ENCODE measurements at regions not wholly inside any gene's neighbourhood (a gene's known extent, or its start where the extent isn't known, plus 50 kb on each side); places are given as distances from the start of the nearest gene placed in this dataset.
A peak's percentile ranks its signal among the peaks of the same experiment; 100 is the strongest.

DNA sequence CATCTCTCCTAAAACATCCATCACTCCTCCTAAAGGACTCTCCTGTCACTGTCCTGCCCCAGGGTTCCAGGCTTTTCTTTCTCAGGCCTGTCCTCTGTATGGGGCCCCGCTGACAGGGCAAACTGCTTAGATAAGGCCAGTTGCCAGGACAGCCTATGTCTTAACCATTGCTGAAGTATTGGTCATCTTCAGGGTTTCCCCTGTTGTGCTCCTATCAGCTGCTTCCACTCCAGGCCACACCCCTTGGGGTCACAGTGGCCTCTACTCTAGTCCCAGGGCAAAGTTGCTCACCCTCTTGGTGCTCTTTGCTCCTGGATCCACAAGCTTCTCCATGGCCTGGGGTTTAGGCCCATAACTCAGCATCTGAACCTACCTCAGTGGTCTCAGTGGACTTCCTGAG lies 138.0 kb upstream of the PJA1 start:
- no peak for DNase-seq

DNA sequence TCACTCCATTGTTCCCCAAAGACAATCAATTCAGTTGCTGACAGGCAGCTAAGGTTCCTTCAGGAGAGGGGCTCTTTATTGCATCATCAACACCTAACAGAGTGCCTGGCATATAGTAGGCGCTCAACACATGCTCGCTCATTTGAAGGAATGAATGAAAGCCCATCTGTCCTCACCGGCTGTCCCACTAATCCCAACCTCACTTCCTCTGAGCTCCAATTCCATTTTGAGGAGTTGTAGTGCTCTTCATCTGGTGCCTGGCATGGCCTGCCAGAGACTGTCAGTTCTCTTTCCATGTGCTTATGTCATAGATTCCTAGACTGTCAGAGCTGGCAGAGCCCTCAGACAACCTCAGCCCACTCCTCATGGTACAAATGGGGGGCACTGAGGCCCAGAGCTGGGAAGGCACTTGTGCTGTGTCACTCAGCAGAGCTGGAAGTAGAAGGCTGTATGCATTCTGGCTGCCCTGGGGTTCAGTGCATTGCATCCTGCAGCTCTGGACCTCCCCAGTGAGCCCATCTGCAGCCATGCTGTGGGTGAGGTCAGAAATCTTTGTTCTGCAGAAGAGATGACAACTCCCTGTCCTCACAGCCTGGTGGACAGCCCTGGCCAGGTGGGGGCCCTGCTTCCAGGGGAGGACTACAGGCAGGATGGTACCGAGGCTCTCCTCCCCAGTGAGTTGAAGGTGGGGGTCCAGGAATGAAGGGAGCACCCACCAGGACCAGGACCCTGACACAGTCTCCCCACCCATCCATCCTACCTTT lies 134.9 kb upstream of the PJA1 start:
- DNase-seq, result no peak

DNA sequence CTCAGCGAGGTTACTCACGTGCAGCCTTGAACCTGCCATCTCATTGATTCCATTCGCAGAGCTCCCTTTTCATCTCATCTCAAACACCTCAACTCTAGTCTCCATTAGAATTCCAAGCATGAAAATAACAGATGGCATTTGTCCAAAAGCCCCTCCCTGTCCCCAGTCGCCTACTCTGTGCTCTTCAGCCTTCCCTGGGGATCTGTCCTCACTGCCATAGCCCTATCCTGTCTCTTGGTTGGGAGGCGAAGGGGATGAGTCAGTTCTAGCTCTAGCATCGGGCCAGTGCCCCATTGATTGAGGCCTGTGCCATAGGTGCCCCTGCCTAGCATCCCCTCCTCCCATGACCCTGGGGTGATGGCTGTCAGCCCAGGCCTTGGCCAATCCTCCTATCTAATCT lies 134.0 kb upstream of the PJA1 start:
- DNase-seq, result no peak

GRCh38 chrX:69298466-69299140 lies 133.3 kb upstream of the PJA1 start:
- no peak for DNase-seq

- no peak for DNase-seq
Measured at GRCh38 chrX:69297506-69297905, 132.3 kb upstream of the PJA1 start.

GRCh38 chrX:69293776-69294601 lies 128.7 kb upstream of the PJA1 start:
- no peak for DNase-seq

DNA sequence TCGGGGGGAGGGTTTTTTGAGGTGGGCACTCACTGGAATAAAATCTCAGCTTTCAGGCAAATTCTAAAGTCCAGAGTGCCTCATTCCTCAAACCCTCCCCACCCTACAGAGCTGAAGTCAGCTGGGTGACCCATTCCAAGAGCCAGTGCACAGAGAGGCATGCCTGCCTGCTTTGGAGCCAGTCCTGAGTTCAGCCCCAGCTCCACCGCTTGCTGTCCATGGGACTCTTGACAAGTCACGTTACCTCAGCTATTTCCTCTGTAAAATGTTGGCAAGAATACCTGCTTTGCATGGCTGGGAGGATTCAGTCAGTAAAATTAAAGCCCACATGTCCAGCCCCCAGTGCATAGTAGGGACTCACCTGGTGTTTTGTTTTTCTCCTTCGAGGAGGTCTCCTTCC lies 125.9 kb upstream of the PJA1 start:
- DNase-seq, result no peak

DNA sequence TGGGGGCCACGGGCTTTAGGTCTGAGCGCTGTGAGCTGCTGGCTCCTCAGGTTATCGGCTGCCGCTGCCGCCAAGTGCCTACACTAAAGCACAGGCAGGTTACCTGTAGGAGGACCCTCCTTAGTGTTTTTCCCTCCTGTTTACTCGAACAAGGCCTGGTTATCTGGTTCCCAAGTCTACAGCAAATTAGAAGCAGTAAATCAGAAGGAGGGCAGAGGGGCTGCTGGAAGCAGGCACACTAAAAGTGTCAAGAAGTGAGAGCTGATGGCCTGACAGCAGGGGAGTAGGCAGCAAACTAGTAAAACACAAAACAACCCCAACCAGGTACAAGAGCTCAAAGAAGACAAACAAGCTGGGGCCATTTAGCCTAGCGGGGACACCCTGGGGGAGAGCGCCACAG lies 125.0 kb upstream of the PJA1 start:
- no peak for DNase-seq

DNA sequence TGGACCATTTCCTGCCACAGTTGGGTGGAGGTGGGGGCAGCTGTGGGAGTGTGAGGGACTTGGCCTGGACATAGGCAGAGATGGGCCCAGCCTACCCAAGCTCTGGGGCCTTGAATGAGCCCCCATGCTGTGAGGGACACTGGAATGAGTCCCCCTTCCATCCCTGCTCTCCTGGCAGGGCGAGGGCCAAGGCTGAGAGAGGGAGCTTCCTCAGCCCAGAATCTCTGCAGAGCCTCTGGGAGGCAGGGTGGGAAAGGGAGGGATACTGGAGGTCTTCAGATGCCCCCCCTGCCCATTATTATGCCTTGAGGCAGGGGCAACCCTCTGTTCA lies 124.5 kb upstream of the PJA1 start:
- DNase-seq, result no peak

GRCh38 chrX:69289046-69289792 lies 124.0 kb upstream of the PJA1 start:
- no peak for DNase-seq

GRCh38 chrX:69287095-69287494 lies 121.8 kb upstream of the PJA1 start:
- DNase-seq, result no peak

DNA sequence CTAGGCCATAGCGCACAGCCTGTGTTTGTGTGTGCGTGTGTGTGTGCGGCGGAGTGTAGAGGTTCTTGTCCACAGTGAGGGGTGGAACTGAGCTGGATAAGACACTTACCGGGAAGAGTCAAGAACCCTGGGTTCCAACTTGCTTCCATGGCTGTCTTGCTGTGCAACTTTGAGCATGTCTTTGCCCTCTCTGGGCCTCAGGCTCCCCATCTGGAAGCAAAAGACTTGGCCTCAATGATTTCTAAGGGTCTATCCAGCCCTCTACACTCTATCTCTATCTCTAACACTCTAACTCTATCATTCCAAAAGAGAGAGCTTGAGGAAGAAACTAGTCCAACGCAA lies 121.3 kb upstream of the PJA1 start:
- DNase-seq, result no peak

- DNase-seq, result peak; percentile 6 to 32 (median 28)
Measured at GRCh38 chrX:69285881-69286564, 120.8 kb upstream of the PJA1 start.

DNA sequence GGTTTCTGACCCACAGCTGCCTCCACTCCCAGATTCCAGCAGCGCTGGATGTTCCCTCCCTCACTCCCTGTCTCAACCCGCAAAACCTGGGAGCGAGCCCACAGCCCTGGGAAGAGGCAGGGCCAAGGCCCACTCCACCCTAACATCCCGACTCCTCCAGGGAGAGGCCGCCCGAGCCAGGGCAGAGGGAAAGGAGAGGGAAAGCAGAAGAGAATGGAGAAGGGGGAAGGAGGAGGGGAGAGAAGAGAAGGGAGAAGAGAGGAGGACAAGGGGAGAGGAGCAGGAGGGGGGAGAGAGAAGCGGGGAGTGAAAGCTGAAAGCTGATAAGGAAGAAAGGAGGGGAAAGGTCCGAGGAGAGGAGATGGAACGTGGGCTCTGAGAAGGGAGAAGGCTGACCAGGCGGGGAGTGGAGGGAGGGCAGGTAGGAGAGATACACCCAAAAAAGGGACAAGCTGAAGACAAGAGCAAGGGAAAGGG lies 120.2 kb upstream of the PJA1 start:
- DNase-seq, result no peak

GRCh38 chrX:69284491-69284890 lies 119.2 kb upstream of the PJA1 start:
- DNase-seq, result no peak

DNA sequence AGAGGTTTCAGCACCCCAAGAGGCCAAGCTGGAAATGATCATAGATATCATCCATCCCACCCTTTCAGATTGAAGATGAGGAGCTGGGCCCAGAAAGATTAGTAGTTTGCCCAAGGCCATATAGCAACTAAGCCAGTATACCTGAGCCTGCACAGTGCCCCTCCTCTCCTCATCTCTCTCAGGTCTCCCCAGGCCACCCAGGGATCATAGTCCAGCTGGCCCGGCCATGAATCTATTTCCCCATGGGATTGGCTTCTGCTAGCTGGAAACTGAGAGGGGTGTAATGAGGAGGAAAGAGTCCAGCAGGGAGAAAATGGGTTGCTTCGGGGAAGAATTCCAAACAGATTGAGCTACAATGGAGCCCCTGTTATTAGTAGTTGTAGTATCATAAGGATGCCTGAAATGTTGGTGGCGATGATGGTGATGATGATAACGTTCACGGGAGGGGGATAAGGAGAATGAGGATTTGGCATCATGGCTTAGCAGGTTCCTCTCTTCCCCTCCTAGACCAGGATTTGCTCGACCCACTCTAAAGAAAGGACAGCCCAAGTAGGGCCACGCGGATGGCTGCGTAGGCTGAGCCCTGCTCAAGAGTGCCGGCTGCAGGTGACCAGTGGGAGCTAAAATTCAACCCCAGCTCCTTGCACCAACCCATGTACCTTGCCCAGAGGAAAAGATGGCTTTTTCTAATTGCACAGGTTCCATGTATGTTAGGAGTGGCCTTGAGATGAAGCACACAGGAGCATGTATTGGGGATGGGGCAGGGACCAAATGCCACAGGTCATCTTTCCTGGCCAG lies 117.8 kb upstream of the PJA1 start:
- no peak for DNase-seq

DNA sequence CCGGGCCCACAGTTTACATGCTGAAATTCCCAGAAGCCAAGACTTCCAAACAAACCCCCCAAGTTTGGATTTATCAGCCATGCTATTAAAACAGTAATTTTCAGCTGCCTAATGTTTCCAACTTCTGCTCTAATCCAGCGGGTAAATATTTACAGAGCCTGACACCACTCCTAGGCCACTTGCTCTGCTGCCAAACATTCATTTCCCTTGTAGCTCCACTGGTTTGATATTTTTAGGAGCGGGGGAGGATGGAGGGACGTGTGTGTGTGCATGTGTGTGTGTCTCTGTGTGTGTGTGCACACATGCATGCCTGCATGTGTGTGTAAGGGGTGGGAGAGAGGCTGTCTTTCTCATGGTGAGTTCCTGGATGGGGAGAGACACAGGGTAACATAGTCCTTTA lies 115.7 kb upstream of the PJA1 start:
- no peak for DNase-seq

GRCh38 chrX:69279234-69279633 lies 114.0 kb upstream of the PJA1 start:
- DNase-seq, result no peak

DNA sequence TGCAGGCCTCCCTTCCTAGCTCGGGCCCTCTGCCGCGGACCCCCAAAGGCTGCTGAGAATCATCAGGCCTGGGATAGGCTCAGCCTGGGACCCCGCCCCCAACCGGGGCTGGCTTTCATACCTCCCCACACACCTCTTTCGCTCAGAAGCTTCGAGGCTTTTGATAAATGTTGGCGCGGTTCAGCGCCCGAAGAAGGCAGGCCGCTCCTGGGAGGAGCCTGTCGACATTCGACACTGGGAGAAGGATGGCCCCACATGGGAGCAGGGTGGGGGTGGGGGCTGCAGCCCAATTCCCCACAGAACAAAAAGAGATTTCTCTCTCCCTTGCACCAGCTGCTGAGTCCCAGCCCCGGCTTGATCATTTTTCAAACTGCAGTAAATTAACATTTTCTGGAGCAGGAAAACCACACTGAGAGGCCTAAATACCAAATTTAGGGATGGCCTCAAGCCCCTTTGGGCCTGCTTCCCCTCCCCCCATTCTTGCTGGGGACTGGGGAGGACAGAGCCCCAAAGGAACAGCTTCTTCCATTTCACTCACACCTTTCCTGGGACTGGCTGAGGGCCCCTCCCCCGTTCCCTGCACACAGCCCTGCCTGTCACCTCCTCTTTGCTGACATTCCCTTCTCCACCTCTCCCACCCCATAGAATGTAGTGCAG lies 112.9 kb upstream of the PJA1 start:
- DNase-seq, result no peak

GRCh38 chrX:69277369-69277990 lies 112.2 kb upstream of the PJA1 start:
- DNase-seq, result no peak

- no peak for DNase-seq
Measured at GRCh38 chrX:69268611-69269010, 103.4 kb upstream of the PJA1 start.

All from activated CD4-positive, CD25-positive, alpha-beta regulatory T cell (primary cell).